ENCODE measurements at regions not wholly inside any gene's neighbourhood (a gene's known extent, or its start where the extent isn't known, plus 50 kb on each side); places are given as distances from the start of the nearest gene placed in this dataset.

GRCh38 chr20:5260889-5261288 lies 55.9 kb downstream of the PROKR2 start:
- no peaks in the 10 kb centered on the region for H3K9me3 ChIP-seq (ENCODE audit: control insufficient read depth in 1 of 2, insufficient read depth in 1 of 2, low read length in 2 of 2)
- H3K27me3 Mint-ChIP-seq = peaks cover 55% of the 10 kb centered on the region
- ATAC-seq (ENCODE audit: poor library complexity) = no peak

More at GRCh38 chr20:5260889-5261288, 55.9 kb downstream of the PROKR2 start:
- intact Hi-C loops (cut with DNase I, micrococcal nuclease) = no loop called here
- POLR2A ChIA-PET = no interaction called here
- no peak overlapping the region for H3K4me3 Mint-ChIP-seq
- CTCF ChIA-PET = no interaction called here
- DNase-seq = no peak
- H3K27ac Mint-ChIP-seq = no peak overlapping the region
- Histone ChIP-seq H3K27ac (ENCODE audit: low read depth in 1 of 2, low read length in 2 of 2) (no peak overlapping the region), H3K4me3 (ENCODE audit: low read length) (no peak overlapping the region), H3K27me3 (ENCODE audit: control insufficient read depth in 1 of 2, insufficient read depth in 2 of 2, low read length in 2 of 2) (peaks cover 0 to 4% of the 10 kb centered on the region in 2 experiments), H3K36me3 (ENCODE audit: insufficient read depth, low read length) (no peaks in the 10 kb centered on the region), H3K4me1 (ENCODE audit: insufficient read depth, low read length) (no peaks in the 10 kb centered on the region)
- no peaks in the 10 kb centered on the region for H3K36me3 Mint-ChIP-seq (ENCODE audit: low read depth)
- no peak for TF ChIP-seq CTCF (IDR thresholded peaks at IDR 0.05)
- no peaks in the 10 kb centered on the region for H3K4me1 Mint-ChIP-seq (ENCODE audit: low read depth)
- H3K9me3 Mint-ChIP-seq = no peaks in the 10 kb centered on the region
